HepG2 (cell line): ENCODE measurements at regions not wholly inside any gene's neighbourhood (a gene's known extent, or its start where the extent isn't known, plus 50 kb on each side); places are given as distances from the start of the nearest gene placed in this dataset.

Experiments
- ATAC-seq: fragments of 200-7000 bp; cut with Tn5 transposase; 3 replicates; pipeline ENCODE4 v1.9.1; 2020; ENCODE audit warnings: mild to moderate bottlenecking, moderate library complexity
- BruUV-seq: library from RNA; stranded (reverse); fragments of 400-500 nt; replicated peaks from 2 replicates; lab custom pipeline; 2021; lab: Mats Ljungman, UMichigan
- CTCF ChIA-PET: fragments of 300-600 bp; formaldehyde crosslinking; extraction: SDS; loops from one replicate; lab custom pipeline; 2021; ENCODE audit warnings: low total read pairs, inconsistent platforms, low intra/inter-chr PET ratio; lab: Yijun Ruan, JAX
- POLR2A ChIA-PET: fragments of 350-600 bp; sonication (Branson Sonifier 250); formaldehyde crosslinking; loops from one replicate; lab custom pipeline; 2020; ENCODE audit warnings: antibody characterized with exemption, inconsistent platforms; lab: Yijun Ruan, JAX
- DNase-seq: peaks from one replicate; pipeline ENCODE4 v3.0.0-alpha.2; 2015; ENCODE audit warnings: low spot score
- FAIRE-seq: peaks from 3 replicates; lab custom pipeline; 2011; peaks lifted over from hg19 to GRCh38; lab: Jason Lieb, UNC
- H2AFZ ChIP-seq: one replicate; pipeline ENCODE4 v1.6.1; 2011; ENCODE audit warnings: low read length, inconsistent platforms
- H3K27ac ChIP-seq: fragments of 300-600 bp; 3 replicates; pipeline ENCODE4 v1.8.0; 2011; ENCODE audit warnings: mixed run types, mild to moderate bottlenecking, mixed read lengths, low read length, inconsistent platforms; ENCODE audit not compliant: insufficient read depth; ENCODE audit errors: extremely low read length
- H3K27me3 ChIP-seq, 2 experiments: fragments of 200-600 bp in 1 of 2; 2 replicates in 1 of 2; 3 replicates in 1 of 2; pipeline versions ENCODE4 v1.6.0 to v1.8.0; 2011; ENCODE audit warnings: low read length in 2 of 2, mild to moderate bottlenecking in 2 of 2, moderate library complexity in 2 of 2, inconsistent platforms in 1 of 2; ENCODE audit not compliant: insufficient read depth in 2 of 2, control insufficient read depth in 1 of 2
- H3K36me3 ChIP-seq, 2 experiments: fragments of 200-600 bp in 1 of 2; replicated peaks in 1 of 2; 2 replicates in 1 of 2; 3 replicates in 1 of 2; pipeline versions ENCODE4 v1.5.1 to v1.8.0; 2011; ENCODE audit warnings: low read length in 2 of 2, inconsistent platforms in 1 of 2; ENCODE audit not compliant: insufficient read depth in 2 of 2, control insufficient read depth in 1 of 2
- H3K4me1 ChIP-seq: 2 replicates; pipeline ENCODE4 v1.5.1; 2012; ENCODE audit warnings: low read length, inconsistent platforms; ENCODE audit not compliant: insufficient read depth
- H3K4me2 ChIP-seq: 2 replicates; pipeline ENCODE4 v1.6.0; 2011; ENCODE audit warnings: low read depth, low read length, inconsistent platforms
- H3K4me3 ChIP-seq, 3 experiments: fragments of 200-600 bp in 1 of 3; sonication (generic), shearing (Covaris generic) in 1 of 3; replicated peaks in 1 of 3; 2 replicates each; pipeline ENCODE4 v1.5.1; 2011 to 2016; ENCODE audit warnings: low read length in 3 of 3, inconsistent platforms in 2 of 3, low read depth in 2 of 3, mild to moderate bottlenecking in 2 of 3, control low read depth in 1 of 3, mixed read lengths in 1 of 3; ENCODE audit not compliant: insufficient read depth in 1 of 3
- H3K79me2 ChIP-seq: one replicate; pipeline ENCODE4 v1.6.1; 2011; ENCODE audit warnings: low read length, inconsistent platforms; ENCODE audit not compliant: insufficient read depth
- H3K9ac ChIP-seq: 2 replicates; pipeline ENCODE4 v1.6.0; 2011; ENCODE audit warnings: mild to moderate bottlenecking, low read depth, low read length, inconsistent platforms; ENCODE audit not compliant: insufficient read depth
- H3K9me3 ChIP-seq: 2 replicates; pipeline ENCODE4 v1.5.1; 2012; ENCODE audit warnings: mild to moderate bottlenecking, low read length
- H4K20me1 ChIP-seq: 2 replicates; pipeline ENCODE4 v1.6.0; 2011; ENCODE audit warnings: inconsistent platforms, mild to moderate bottlenecking, low read length, moderate library complexity; ENCODE audit not compliant: insufficient read depth
- CREM ChIP-seq, 2 experiments: sonication (generic) in 1 of 2; formaldehyde crosslinking in 1 of 2; IDR thresholded peaks; 2 replicates each; pipeline versions ENCODE4 v1.4.0 to v1.6.1; 2016 to 2020; ENCODE audit warnings: antibody characterized with exemption in 1 of 2, mild to moderate bottlenecking in 1 of 2, missing genetic modification reagents in 1 of 2
- GPN1 ChIP-seq: sonication (generic); formaldehyde crosslinking; IDR thresholded peaks from 2 replicates; pipeline ENCODE4 v1.5.1; 2020; ENCODE audit warnings: missing genetic modification reagents, borderline replicate concordance
- KMT2A ChIP-seq: sonication (generic); formaldehyde crosslinking; IDR thresholded peaks from 2 replicates; pipeline ENCODE4 v1.4.0; 2020; ENCODE audit warnings: missing genetic modification reagents
- MED8 ChIP-seq: sonication (generic); formaldehyde crosslinking; IDR thresholded peaks from 2 replicates; pipeline ENCODE4 v1.8.1; 2023; ENCODE audit warnings: mild to moderate bottlenecking, missing genetic modification reagents; ENCODE audit not compliant: insufficient replicate concordance
- NFATC3 ChIP-seq: sonication (generic); formaldehyde crosslinking; IDR thresholded peaks from 2 replicates; pipeline ENCODE4 v1.5.1; 2020; ENCODE audit warnings: mild to moderate bottlenecking, missing genetic modification reagents
- ONECUT2 ChIP-seq: sonication (generic); formaldehyde crosslinking; IDR thresholded peaks from 2 replicates; pipeline ENCODE4 v1.4.0; 2020; ENCODE audit warnings: missing genetic modification reagents
- ZC3H4 ChIP-seq: sonication (generic); formaldehyde crosslinking; IDR thresholded peaks from 2 replicates; pipeline ENCODE4 v1.4.0; 2020; ENCODE audit warnings: missing genetic modification reagents, borderline replicate concordance
- ZNF451 ChIP-seq: sonication (generic); formaldehyde crosslinking; IDR thresholded peaks from 2 replicates; pipeline ENCODE4 v1.5.0; 2020; ENCODE audit warnings: mild to moderate bottlenecking, missing genetic modification reagents
- ZNF547 ChIP-seq: sonication (generic); formaldehyde crosslinking; IDR thresholded peaks from 2 replicates; pipeline ENCODE4 v1.5.1; 2020; ENCODE audit warnings: mild to moderate bottlenecking, missing genetic modification reagents
- ZNF569 ChIP-seq: sonication (generic); formaldehyde crosslinking; IDR thresholded peaks from 2 replicates; pipeline ENCODE4 v1.5.0; 2020; ENCODE audit warnings: mild to moderate bottlenecking, missing genetic modification reagents, moderate library complexity, borderline replicate concordance
- ZNF674 ChIP-seq: sonication (generic); formaldehyde crosslinking; IDR thresholded peaks from 2 replicates; pipeline ENCODE4 v1.5.0; 2020; ENCODE audit warnings: low read depth, mild to moderate bottlenecking, missing genetic modification reagents
- ZNF766 ChIP-seq: sonication (generic); formaldehyde crosslinking; IDR thresholded peaks from 2 replicates; pipeline ENCODE4 v1.5.0; 2020; ENCODE audit warnings: missing genetic modification reagents, borderline replicate concordance
- WGBS: methylation state at CpG from one replicate; pipeline ENCODE4 v1.1.6; 2017; ENCODE audit warnings: low lambda C conversion rate; 5-methylcytosine and 5-hydroxymethylcytosine counted together
- in situ Hi-C: cut with HindIII; loops from 2 replicates; pipeline ENCODE4 v1.10.0; 2017; ENCODE audit warnings: low pct_unique_long_range_greater_than_20kb; ENCODE audit not compliant: extremely low pct_ligation_motif_present
- intact Hi-C: fragments of 100-400 bp; cut with micrococcal nuclease; formaldehyde crosslinking; loops from one replicate; pipeline ENCODE4 v1.10.0; 2022; ENCODE audit not compliant: unreplicated experiment
- TF ChIP-seq, protein P1 (sequence below): sonication (generic); formaldehyde crosslinking; IDR thresholded peaks from 2 replicates; pipeline ENCODE4 v1.5.0; 2020; ENCODE audit warnings: missing genetic modification reagents
- TF ChIP-seq, protein P2 (sequence below): sonication (generic); formaldehyde crosslinking; IDR thresholded peaks from 2 replicates; pipeline ENCODE4 v1.4.0; 2020; ENCODE audit warnings: missing genetic modification reagents, borderline replicate concordance
- TF ChIP-seq, protein P3 (sequence below): sonication (generic); formaldehyde crosslinking; IDR thresholded peaks from 2 replicates; pipeline ENCODE4 v1.4.0; 2020; ENCODE audit warnings: missing genetic modification reagents, low read depth, mild to moderate bottlenecking, borderline replicate concordance
- TF ChIP-seq, protein P4 (sequence below): sonication (generic); formaldehyde crosslinking; IDR thresholded peaks from 2 replicates; pipeline ENCODE4 v1.8.0; 2022; ENCODE audit warnings: mild to moderate bottlenecking, missing genetic modification reagents, moderate library complexity

DNA sequence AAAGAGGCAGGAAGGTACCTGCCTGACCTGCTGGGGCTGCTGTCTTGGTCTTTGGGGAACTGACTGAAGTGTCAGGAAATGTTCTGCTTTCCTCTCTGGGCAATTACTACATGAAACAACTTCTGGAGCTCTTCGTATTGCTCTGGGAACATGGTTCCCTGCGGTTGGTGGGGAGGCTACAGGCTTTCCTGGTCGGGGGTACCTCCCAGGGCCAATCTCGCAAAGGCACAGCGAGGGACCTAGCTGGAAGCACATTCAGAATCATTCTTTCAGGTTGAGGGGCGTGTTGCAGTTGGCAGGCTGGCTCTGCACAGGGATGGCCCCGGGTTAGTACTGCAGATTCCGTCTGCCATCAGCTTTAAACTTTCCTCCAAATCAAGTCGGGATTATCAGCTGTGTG, 88.9 kb upstream of the RANBP3L start:
- Histone ChIP-seq H3K4me1 (no peaks in the 10 kb centered on the region), H3K27ac (no peak overlapping the region), H3K27me3 (peaks cover 0 to 14% of the 10 kb centered on the region in 2 experiments; a peak in 2 of 5 replicates), H3K9me3 (no peaks in the 10 kb centered on the region), H2AFZ (no peak overlapping the region), H3K4me3 (no peak overlapping the region), H4K20me1 (no peaks in the 10 kb centered on the region), H3K36me3 (no peaks in the 10 kb centered on the region), H3K4me2 (no peak overlapping the region), H3K9ac (no peak overlapping the region), H3K79me2 (no peaks in the 10 kb centered on the region)
- TF ChIP-seq ZNF766 (CRISPR knock-in tag): no peak
- TF ChIP-seq NFATC3 (CRISPR knock-in tag): no peak
- TF ChIP-seq MED8: no peak
- TF ChIP-seq GPN1 (CRISPR knock-in tag): no peak
- TF ChIP-seq ZC3H4 (CRISPR knock-in tag): no peak
- TF ChIP-seq ZNF547 (CRISPR knock-in tag): no peak
- TF ChIP-seq, protein P1, sequence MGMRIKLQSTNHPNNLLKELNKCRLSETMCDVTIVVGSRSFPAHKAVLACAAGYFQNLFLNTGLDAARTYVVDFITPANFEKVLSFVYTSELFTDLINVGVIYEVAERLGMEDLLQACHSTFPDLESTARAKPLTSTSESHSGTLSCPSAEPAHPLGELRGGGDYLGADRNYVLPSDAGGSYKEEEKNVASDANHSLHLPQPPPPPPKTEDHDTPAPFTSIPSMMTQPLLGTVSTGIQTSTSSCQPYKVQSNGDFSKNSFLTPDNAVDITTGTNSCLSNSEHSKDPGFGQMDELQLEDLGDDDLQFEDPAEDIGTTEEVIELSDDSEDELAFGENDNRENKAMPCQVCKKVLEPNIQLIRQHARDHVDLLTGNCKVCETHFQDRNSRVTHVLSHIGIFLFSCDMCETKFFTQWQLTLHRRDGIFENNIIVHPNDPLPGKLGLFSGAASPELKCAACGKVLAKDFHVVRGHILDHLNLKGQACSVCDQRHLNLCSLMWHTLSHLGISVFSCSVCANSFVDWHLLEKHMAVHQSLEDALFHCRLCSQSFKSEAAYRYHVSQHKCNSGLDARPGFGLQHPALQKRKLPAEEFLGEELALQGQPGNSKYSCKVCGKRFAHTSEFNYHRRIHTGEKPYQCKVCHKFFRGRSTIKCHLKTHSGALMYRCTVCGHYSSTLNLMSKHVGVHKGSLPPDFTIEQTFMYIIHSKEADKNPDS (CRISPR knock-in tag): no peak
- TF ChIP-seq ZNF451: no peak
- no peak for TF ChIP-seq CREM (IDR thresholded peaks at IDR 0.05)
- TF ChIP-seq CREM (CRISPR knock-in tag; IDR thresholded peaks at IDR 0.05): no peak
- TF ChIP-seq ZNF674 (CRISPR knock-in tag): no peak
- TF ChIP-seq, protein P2, sequence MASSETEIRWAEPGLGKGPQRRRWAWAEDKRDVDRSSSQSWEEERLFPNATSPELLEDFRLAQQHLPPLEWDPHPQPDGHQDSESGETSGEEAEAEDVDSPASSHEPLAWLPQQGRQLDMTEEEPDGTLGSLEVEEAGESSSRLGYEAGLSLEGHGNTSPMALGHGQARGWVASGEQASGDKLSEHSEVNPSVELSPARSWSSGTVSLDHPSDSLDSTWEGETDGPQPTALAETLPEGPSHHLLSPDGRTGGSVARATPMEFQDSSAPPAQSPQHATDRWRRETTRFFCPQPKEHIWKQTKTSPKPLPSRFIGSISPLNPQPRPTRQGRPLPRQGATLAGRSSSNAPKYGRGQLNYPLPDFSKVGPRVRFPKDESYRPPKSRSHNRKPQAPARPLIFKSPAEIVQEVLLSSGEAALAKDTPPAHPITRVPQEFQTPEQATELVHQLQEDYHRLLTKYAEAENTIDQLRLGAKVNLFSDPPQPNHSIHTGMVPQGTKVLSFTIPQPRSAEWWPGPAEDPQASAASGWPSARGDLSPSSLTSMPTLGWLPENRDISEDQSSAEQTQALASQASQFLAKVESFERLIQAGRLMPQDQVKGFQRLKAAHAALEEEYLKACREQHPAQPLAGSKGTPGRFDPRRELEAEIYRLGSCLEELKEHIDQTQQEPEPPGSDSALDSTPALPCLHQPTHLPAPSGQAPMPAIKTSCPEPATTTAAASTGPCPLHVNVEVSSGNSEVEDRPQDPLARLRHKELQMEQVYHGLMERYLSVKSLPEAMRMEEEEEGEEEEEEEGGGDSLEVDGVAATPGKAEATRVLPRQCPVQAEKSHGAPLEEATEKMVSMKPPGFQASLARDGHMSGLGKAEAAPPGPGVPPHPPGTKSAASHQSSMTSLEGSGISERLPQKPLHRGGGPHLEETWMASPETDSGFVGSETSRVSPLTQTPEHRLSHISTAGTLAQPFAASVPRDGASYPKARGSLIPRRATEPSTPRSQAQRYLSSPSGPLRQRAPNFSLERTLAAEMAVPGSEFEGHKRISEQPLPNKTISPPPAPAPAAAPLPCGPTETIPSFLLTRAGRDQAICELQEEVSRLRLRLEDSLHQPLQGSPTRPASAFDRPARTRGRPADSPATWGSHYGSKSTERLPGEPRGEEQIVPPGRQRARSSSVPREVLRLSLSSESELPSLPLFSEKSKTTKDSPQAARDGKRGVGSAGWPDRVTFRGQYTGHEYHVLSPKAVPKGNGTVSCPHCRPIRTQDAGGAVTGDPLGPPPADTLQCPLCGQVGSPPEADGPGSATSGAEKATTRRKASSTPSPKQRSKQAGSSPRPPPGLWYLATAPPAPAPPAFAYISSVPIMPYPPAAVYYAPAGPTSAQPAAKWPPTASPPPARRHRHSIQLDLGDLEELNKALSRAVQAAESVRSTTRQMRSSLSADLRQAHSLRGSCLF: no peak
- TF ChIP-seq ZNF569 (CRISPR knock-in tag): no peak
- TF ChIP-seq, protein P3, sequence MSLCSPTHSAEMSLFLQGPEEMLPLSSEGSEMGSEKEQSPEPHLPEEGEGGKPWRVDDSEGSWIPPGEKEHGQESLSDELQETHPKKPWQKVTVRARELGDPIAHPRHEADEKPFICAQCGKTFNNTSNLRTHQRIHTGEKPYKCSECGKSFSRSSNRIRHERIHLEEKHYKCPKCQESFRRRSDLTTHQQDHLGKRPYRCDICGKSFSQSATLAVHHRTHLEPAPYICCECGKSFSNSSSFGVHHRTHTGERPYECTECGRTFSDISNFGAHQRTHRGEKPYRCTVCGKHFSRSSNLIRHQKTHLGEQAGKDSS (CRISPR knock-in tag): no peak
- TF ChIP-seq, protein P4, sequence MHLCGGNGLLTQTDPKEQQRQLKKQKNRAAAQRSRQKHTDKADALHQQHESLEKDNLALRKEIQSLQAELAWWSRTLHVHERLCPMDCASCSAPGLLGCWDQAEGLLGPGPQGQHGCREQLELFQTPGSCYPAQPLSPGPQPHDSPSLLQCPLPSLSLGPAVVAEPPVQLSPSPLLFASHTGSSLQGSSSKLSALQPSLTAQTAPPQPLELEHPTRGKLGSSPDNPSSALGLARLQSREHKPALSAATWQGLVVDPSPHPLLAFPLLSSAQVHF: no peak
- TF ChIP-seq KMT2A: no peak
- no peak for TF ChIP-seq ONECUT2 (CRISPR knock-in tag)
- in situ Hi-C loops: loop anchor here (10.0 kb wide), 1 partner anchor 126 kb away; no protein-coding TSS in a partner anchor
- CTCF ChIA-PET: no interaction called here
- intact Hi-C loops: no loop called here
- no peak for ATAC-seq
- WGBS: 26% methylated on average over 6 of the region's 9 CpGs
- POLR2A ChIA-PET: no interaction called here
- BruUV-seq: no TSS peak
- FAIRE-seq: no peak
- no peak for DNase-seq
